ENCODE measurements at regions not wholly inside any gene's neighbourhood (a gene's known extent, or its start where the extent isn't known, plus 50 kb on each side); places are given as distances from the start of the nearest gene placed in this dataset.

DNA sequence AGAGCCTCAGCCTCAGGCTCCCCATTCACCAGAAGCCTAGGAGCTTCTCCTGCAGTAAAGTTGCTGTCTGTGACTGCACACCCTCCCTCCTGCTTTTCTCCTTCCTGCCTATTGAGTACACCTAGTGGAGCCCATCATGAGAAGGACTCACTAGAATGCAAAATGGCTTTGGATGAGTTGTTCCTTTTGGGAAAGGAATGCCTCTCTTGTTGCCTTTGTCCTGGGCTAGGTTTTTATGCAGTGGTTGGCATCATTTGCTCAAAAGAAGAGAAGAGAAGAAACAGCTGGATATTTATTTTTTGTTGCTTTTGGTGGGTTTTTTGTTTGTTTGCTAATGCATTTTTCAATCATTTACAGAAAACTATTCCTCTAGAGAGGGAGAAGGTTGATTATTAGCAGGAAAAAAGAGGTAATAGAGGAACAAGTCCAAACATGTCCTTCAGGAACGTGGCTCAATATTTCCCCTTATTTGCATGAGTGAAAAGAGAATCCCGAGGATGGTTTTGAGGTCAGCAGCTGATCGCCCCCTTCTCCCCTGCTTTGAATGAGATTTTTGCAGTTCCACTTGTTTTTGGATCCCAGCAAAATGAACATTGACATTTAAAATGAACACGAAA is 369.9 kb upstream of the NRP1 start:
- TF ChIP-seq, protein P1, sequence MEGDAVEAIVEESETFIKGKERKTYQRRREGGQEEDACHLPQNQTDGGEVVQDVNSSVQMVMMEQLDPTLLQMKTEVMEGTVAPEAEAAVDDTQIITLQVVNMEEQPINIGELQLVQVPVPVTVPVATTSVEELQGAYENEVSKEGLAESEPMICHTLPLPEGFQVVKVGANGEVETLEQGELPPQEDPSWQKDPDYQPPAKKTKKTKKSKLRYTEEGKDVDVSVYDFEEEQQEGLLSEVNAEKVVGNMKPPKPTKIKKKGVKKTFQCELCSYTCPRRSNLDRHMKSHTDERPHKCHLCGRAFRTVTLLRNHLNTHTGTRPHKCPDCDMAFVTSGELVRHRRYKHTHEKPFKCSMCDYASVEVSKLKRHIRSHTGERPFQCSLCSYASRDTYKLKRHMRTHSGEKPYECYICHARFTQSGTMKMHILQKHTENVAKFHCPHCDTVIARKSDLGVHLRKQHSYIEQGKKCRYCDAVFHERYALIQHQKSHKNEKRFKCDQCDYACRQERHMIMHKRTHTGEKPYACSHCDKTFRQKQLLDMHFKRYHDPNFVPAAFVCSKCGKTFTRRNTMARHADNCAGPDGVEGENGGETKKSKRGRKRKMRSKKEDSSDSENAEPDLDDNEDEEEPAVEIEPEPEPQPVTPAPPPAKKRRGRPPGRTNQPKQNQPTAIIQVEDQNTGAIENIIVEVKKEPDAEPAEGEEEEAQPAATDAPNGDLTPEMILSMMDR (IDR thresholded peaks at IDR 0.05): no peak
- TF ChIP-seq POLR2A (IDR thresholded peaks at IDR 0.05): no peak

Data from right lobe of liver (tissue), 4 donors.